ENCODE measurements at regions not wholly inside any gene's neighbourhood (a gene's known extent, or its start where the extent isn't known, plus 50 kb on each side); places are given as distances from the start of the nearest gene placed in this dataset.

- Mint-ChIP-seq H3K27me3 (no peaks in the 10 kb centered on the region), H3K36me3 (ENCODE audit: low read depth) (no peaks in the 10 kb centered on the region), H3K4me3 (no peak overlapping the region), H3K27ac (no peak overlapping the region), H3K9me3 (no peaks in the 10 kb centered on the region), H3K4me1 (ENCODE audit: low read depth) (no peaks in the 10 kb centered on the region)
- DNase-seq (no peak), ATAC-seq (ENCODE audit: poor library complexity) (no peak)
- intact Hi-C loops (cut with DNase I, micrococcal nuclease), result no loop called here
- Histone ChIP-seq H3K27me3 (ENCODE audit: control insufficient read depth in 1 of 2, insufficient read depth in 2 of 2, low read length in 2 of 2) (no peaks in the 10 kb centered on the region), H3K27ac (ENCODE audit: low read depth in 1 of 2, low read length in 2 of 2) (no peak overlapping the region), H3K4me3 (ENCODE audit: low read length) (no peak overlapping the region), H3K4me1 (ENCODE audit: insufficient read depth, low read length) (no peaks in the 10 kb centered on the region), H3K9me3 (ENCODE audit: control insufficient read depth in 1 of 2, insufficient read depth in 1 of 2, low read length in 2 of 2) (peaks cover 0 to 27% of the 10 kb centered on the region in 2 experiments), H3K36me3 (ENCODE audit: insufficient read depth, low read length) (no peaks in the 10 kb centered on the region)
- ChIA-PET CTCF (no interaction called here), POLR2A (no interaction called here)
- no peak for TF ChIP-seq CTCF (IDR thresholded peaks at IDR 0.05)
These were observed 590.5 kb downstream of the CCDC171 start for GRCh38 chr9:16143310-16143709.

- intact Hi-C loops (cut with DNase I, micrococcal nuclease), result no loop called here
- no peaks in the 10 kb centered on the region for H3K9me3 Mint-ChIP-seq
- no peak overlapping the region for H3K4me3 Mint-ChIP-seq
- ATAC-seq (ENCODE audit: poor library complexity), result no peak
- CTCF ChIA-PET, result no interaction called here
- H3K36me3 Mint-ChIP-seq (ENCODE audit: low read depth), result no peaks in the 10 kb centered on the region
- no peak overlapping the region for H3K27ac Mint-ChIP-seq
- POLR2A ChIA-PET, result no interaction called here
- no peaks in the 10 kb centered on the region for H3K27me3 Mint-ChIP-seq
- Histone ChIP-seq H3K9me3 (ENCODE audit: control insufficient read depth in 1 of 2, insufficient read depth in 1 of 2, low read length in 2 of 2) (peaks cover 0 to 19% of the 10 kb centered on the region in 2 experiments), H3K4me3 (ENCODE audit: low read length) (no peak overlapping the region), H3K27me3 (ENCODE audit: control insufficient read depth in 1 of 2, insufficient read depth in 2 of 2, low read length in 2 of 2) (no peaks in the 10 kb centered on the region), H3K36me3 (ENCODE audit: insufficient read depth, low read length) (no peaks in the 10 kb centered on the region), H3K4me1 (ENCODE audit: insufficient read depth, low read length) (no peaks in the 10 kb centered on the region), H3K27ac (ENCODE audit: low read depth in 1 of 2, low read length in 2 of 2) (no peak overlapping the region)
- H3K4me1 Mint-ChIP-seq (ENCODE audit: low read depth), result no peaks in the 10 kb centered on the region
- no peak for DNase-seq
- TF ChIP-seq CTCF (IDR thresholded peaks at IDR 0.05), result no peak
These were observed 591.4 kb downstream of the CCDC171 start for GRCh38 chr9:16143947-16144890.

- H3K36me3 Mint-ChIP-seq (ENCODE audit: low read depth), result no peaks in the 10 kb centered on the region
- POLR2A ChIA-PET, result no interaction called here
- no peak for DNase-seq
- no peaks in the 10 kb centered on the region for H3K9me3 Mint-ChIP-seq
- Histone ChIP-seq H3K27ac (ENCODE audit: low read depth in 1 of 2, low read length in 2 of 2) (no peak overlapping the region), H3K9me3 (ENCODE audit: control insufficient read depth in 1 of 2, insufficient read depth in 1 of 2, low read length in 2 of 2) (peaks cover 0 to 10% of the 10 kb centered on the region in 2 experiments), H3K27me3 (ENCODE audit: control insufficient read depth in 1 of 2, insufficient read depth in 2 of 2, low read length in 2 of 2) (no peaks in the 10 kb centered on the region), H3K4me1 (ENCODE audit: insufficient read depth, low read length) (no peaks in the 10 kb centered on the region), H3K36me3 (ENCODE audit: insufficient read depth, low read length) (no peaks in the 10 kb centered on the region), H3K4me3 (ENCODE audit: low read length) (no peak overlapping the region)
- H3K27me3 Mint-ChIP-seq, result no peaks in the 10 kb centered on the region
- no peak overlapping the region for H3K27ac Mint-ChIP-seq
- intact Hi-C loops (cut with DNase I, micrococcal nuclease), result no loop called here
- ATAC-seq (ENCODE audit: poor library complexity), result no peak
- no peaks in the 10 kb centered on the region for H3K4me1 Mint-ChIP-seq (ENCODE audit: low read depth)
- H3K4me3 Mint-ChIP-seq, result no peak overlapping the region
- CTCF ChIA-PET, result no interaction called here
- no peak for TF ChIP-seq CTCF (IDR thresholded peaks at IDR 0.05)
These were observed 592.5 kb downstream of the CCDC171 start for GRCh38 chr9:16145196-16145950.

Data from CD4-positive, alpha-beta T cell (primary cell).